CD8-positive, alpha-beta memory T cell (primary cell): ENCODE measurements at regions not wholly inside any gene's neighbourhood (a gene's known extent, or its start where the extent isn't known, plus 50 kb on each side); places are given as distances from the start of the nearest gene placed in this dataset.

Experiments
- CTCF ChIA-PET: fragments of 350-600 bp; sonication (Branson Sonifier 250); formaldehyde crosslinking; loops from one replicate; lab custom pipeline; 2021; ENCODE audit warnings: antibody characterized with exemption; lab: Charles Lee
- POLR2A ChIA-PET: fragments of 350-600 bp; sonication (Branson Sonifier 250); formaldehyde crosslinking; loops from one replicate; lab custom pipeline; 2021; ENCODE audit warnings: antibody characterized with exemption; lab: Charles Lee
- DNase-seq, 5 donors: peaks; one replicate each; pipeline versions ENCODE4 v3.0.0 to v3.0.0-alpha.2; 2020 to 2022; ENCODE audit warnings: mixed read lengths in 1 of 5
- H3K27ac ChIP-seq: one replicate; pipeline ENCODE4 v1.7.0; 2013; ENCODE audit warnings: low read depth, mild to moderate bottlenecking, low read length, moderate library complexity
- H3K27me3 ChIP-seq: 2 replicates; pipeline ENCODE4 v1.7.0; 2013; ENCODE audit warnings: low read length, mild to moderate bottlenecking; ENCODE audit not compliant: insufficient read depth, poor library complexity, severe bottlenecking
- H3K36me3 ChIP-seq: 2 replicates; pipeline ENCODE4 v1.7.0; 2013; ENCODE audit warnings: mild to moderate bottlenecking, low read length, moderate library complexity; ENCODE audit not compliant: insufficient read depth
- H3K4me1 ChIP-seq: 2 replicates; pipeline ENCODE4 v1.7.0; 2013; ENCODE audit warnings: mild to moderate bottlenecking, low read length, moderate library complexity; ENCODE audit not compliant: insufficient read depth
- H3K4me3 ChIP-seq: 2 replicates; pipeline ENCODE4 v1.7.0; 2013; ENCODE audit warnings: mild to moderate bottlenecking, low read length
- H3K9me3 ChIP-seq: 2 replicates; pipeline ENCODE4 v1.7.0; 2013; ENCODE audit warnings: mild to moderate bottlenecking, low read length
- H3K27ac Mint-ChIP-seq, 8 donors: one replicate each; pipeline ENCODE4 v1.8.0; 2020 to 2021; ENCODE audit warnings: mixed read lengths in 8 of 8, mild to moderate bottlenecking in 6 of 8, inconsistent platforms in 3 of 8, moderate library complexity in 3 of 8
- H3K27me3 Mint-ChIP-seq, 2 donors: one replicate each; pipeline ENCODE4 v1.8.0; 2020 to 2021; ENCODE audit warnings: mixed read lengths in 2 of 2, mild to moderate bottlenecking in 1 of 2, moderate library complexity in 1 of 2
- H3K36me3 Mint-ChIP-seq, 3 donors: one replicate each; pipeline ENCODE4 v1.8.0; 2020 to 2021; ENCODE audit warnings: mixed read lengths in 3 of 3, inconsistent platforms in 1 of 3, mild to moderate bottlenecking in 1 of 3
- H3K4me1 Mint-ChIP-seq, 3 donors: one replicate each; pipeline ENCODE4 v1.8.0; 2020 to 2021; ENCODE audit warnings: mixed read lengths in 3 of 3, inconsistent platforms in 1 of 3, mild to moderate bottlenecking in 1 of 3
- H3K4me3 Mint-ChIP-seq, 7 donors: one replicate each; pipeline ENCODE4 v1.8.0; 2020 to 2021; ENCODE audit warnings: mixed read lengths in 7 of 7, mild to moderate bottlenecking in 6 of 7, moderate library complexity in 4 of 7, inconsistent platforms in 2 of 7
- H3K9me3 Mint-ChIP-seq, 5 donors: one replicate each; pipeline ENCODE4 v1.8.0; 2020 to 2022; ENCODE audit warnings: mixed read lengths in 5 of 5, mild to moderate bottlenecking in 3 of 5, moderate library complexity in 2 of 5, inconsistent platforms in 1 of 5

GRCh38 chr14:71632440-71632946 is 299.7 kb upstream of the RGS6 start:
- Mint-ChIP-seq H3K4me3 (no peak overlapping the region), H3K27ac (no peak overlapping the region), H3K36me3 (peaks cover 29 to 61% (median 50%) of the 10 kb centered on the region in 3 donors), H3K9me3 (peaks cover 0 to 10% (median 4%) of the 10 kb centered on the region in 5 donors), H3K27me3 (no peaks in the 10 kb centered on the region), H3K4me1 (peaks cover 0 to 2% (median 0%) of the 10 kb centered on the region in 3 donors)
- Histone ChIP-seq H3K9me3 (no peaks in the 10 kb centered on the region), H3K4me1 (no peaks in the 10 kb centered on the region), H3K4me3 (no peak overlapping the region), H3K36me3 (no peaks in the 10 kb centered on the region), H3K27ac (no peak overlapping the region), H3K27me3 (no peaks in the 10 kb centered on the region)
- POLR2A ChIA-PET: no interaction called here
- CTCF ChIA-PET: no interaction called here
- DNase-seq: no peak

- no peaks in the 10 kb centered on the region for H3K9me3 ChIP-seq
- no peak overlapping the region for H3K27ac ChIP-seq
- peaks cover 21 to 55% (median 43%) of the 10 kb centered on the region in 3 donors for H3K36me3 Mint-ChIP-seq
- CTCF ChIA-PET: no interaction called here
- DNase-seq: no peak
- peak overlapping the region in 1 of 8 donors; percentile 31 for H3K27ac Mint-ChIP-seq
- no peaks in the 10 kb centered on the region for H3K27me3 Mint-ChIP-seq
- peaks cover 4 to 10% (median 4%) of the 10 kb centered on the region in 5 donors for H3K9me3 Mint-ChIP-seq
- H3K4me1 ChIP-seq: no peaks in the 10 kb centered on the region
- no peaks in the 10 kb centered on the region for H3K36me3 ChIP-seq
- no peak overlapping the region for H3K4me3 ChIP-seq
- no peaks in the 10 kb centered on the region for H3K27me3 ChIP-seq
- H3K4me1 Mint-ChIP-seq: no peaks in the 10 kb centered on the region
- H3K4me3 Mint-ChIP-seq: no peak overlapping the region
- POLR2A ChIA-PET: no interaction called here
Measured at GRCh38 chr14:71636076-71636475, 296.2 kb upstream of the RGS6 start.

GRCh38 chr14:71636820-71637471 is 295.3 kb upstream of the RGS6 start:
- no peaks in the 10 kb centered on the region for H3K9me3 ChIP-seq
- ChIA-PET POLR2A (no interaction called here), CTCF (no interaction called here)
- H3K36me3 Mint-ChIP-seq: peaks cover 21 to 60% (median 39%) of the 10 kb centered on the region in 3 donors
- no peaks in the 10 kb centered on the region for H3K36me3 ChIP-seq
- no peaks in the 10 kb centered on the region for H3K27me3 Mint-ChIP-seq
- no peaks in the 10 kb centered on the region for H3K4me1 Mint-ChIP-seq
- no peak overlapping the region for H3K4me3 Mint-ChIP-seq
- H3K9me3 Mint-ChIP-seq: peaks cover 7 to 12% (median 10%) of the 10 kb centered on the region in 5 donors
- H3K27me3 ChIP-seq: no peaks in the 10 kb centered on the region
- H3K4me1 ChIP-seq: no peaks in the 10 kb centered on the region
- no peak overlapping the region for H3K27ac Mint-ChIP-seq
- H3K4me3 ChIP-seq: no peak overlapping the region
- DNase-seq: no peak
- H3K27ac ChIP-seq: no peak overlapping the region

- no peaks in the 10 kb centered on the region for H3K36me3 ChIP-seq
- Mint-ChIP-seq H3K36me3 (peaks cover 25 to 59% (median 39%) of the 10 kb centered on the region in 3 donors), H3K27me3 (no peaks in the 10 kb centered on the region), H3K27ac (no peak overlapping the region), H3K9me3 (peaks cover 11 to 22% (median 15%) of the 10 kb centered on the region in 5 donors), H3K4me1 (no peaks in the 10 kb centered on the region), H3K4me3 (no peak overlapping the region)
- POLR2A ChIA-PET: interaction anchor here (0.5 kb wide), 1 partner anchor 33 kb away, joined by 7 read pairs; no protein-coding TSS in a partner anchor
- H3K9me3 ChIP-seq: peaks cover 3% of the 10 kb centered on the region
- H3K4me1 ChIP-seq: no peaks in the 10 kb centered on the region
- H3K27me3 ChIP-seq: no peaks in the 10 kb centered on the region
- no peak overlapping the region for H3K27ac ChIP-seq
- no peak for DNase-seq
- CTCF ChIA-PET: no interaction called here
- H3K4me3 ChIP-seq: no peak overlapping the region
Measured at GRCh38 chr14:71638523-71639196, 293.6 kb upstream of the RGS6 start.

GRCh38 chr14:71642715-71643114 is 289.5 kb upstream of the RGS6 start:
- no peak for DNase-seq
- H3K4me1 ChIP-seq: no peaks in the 10 kb centered on the region
- H3K27ac ChIP-seq: no peak overlapping the region
- H3K4me3 ChIP-seq: no peak overlapping the region
- H3K9me3 Mint-ChIP-seq: peaks cover 8 to 22% (median 12%) of the 10 kb centered on the region in 5 donors
- H3K27ac Mint-ChIP-seq: peak overlapping the region in 1 of 8 donors; percentile 23
- ChIA-PET POLR2A (no interaction called here), CTCF (no interaction called here)
- no peaks in the 10 kb centered on the region for H3K27me3 ChIP-seq
- peaks cover 0 to 4% (median 0%) of the 10 kb centered on the region in 3 donors for H3K4me1 Mint-ChIP-seq
- H3K27me3 Mint-ChIP-seq: no peaks in the 10 kb centered on the region
- peaks cover 26 to 38% (median 31%) of the 10 kb centered on the region in 3 donors for H3K36me3 Mint-ChIP-seq
- no peaks in the 10 kb centered on the region for H3K36me3 ChIP-seq
- peaks cover 3% of the 10 kb centered on the region for H3K9me3 ChIP-seq
- no peak overlapping the region for H3K4me3 Mint-ChIP-seq

GRCh38 chr14:71645656-71646055 is 286.6 kb upstream of the RGS6 start:
- CTCF ChIA-PET: no interaction called here
- Mint-ChIP-seq H3K36me3 (peaks cover 36 to 47% (median 39%) of the 10 kb centered on the region in 3 donors), H3K4me1 (peaks cover 0 to 4% (median 0%) of the 10 kb centered on the region in 3 donors)

GRCh38 chr14:71646518-71646917 is 285.7 kb upstream of the RGS6 start:
- peaks cover 0 to 4% (median 0%) of the 10 kb centered on the region in 3 donors for H3K4me1 Mint-ChIP-seq
- peaks cover 3% of the 10 kb centered on the region for H3K9me3 ChIP-seq
- H3K36me3 Mint-ChIP-seq: peaks cover 41 to 48% (median 41%) of the 10 kb centered on the region in 3 donors
- H3K4me3 ChIP-seq: no peak overlapping the region
- no peaks in the 10 kb centered on the region for H3K36me3 ChIP-seq
- H3K27me3 Mint-ChIP-seq: no peaks in the 10 kb centered on the region
- H3K4me3 Mint-ChIP-seq: no peak overlapping the region
- no peak for DNase-seq
- ChIA-PET POLR2A (interaction anchor here (0.6 kb wide), 1 partner anchor 292 kb away, joined by 3 read pairs; no protein-coding TSS in a partner anchor), CTCF (no interaction called here)
- H3K9me3 Mint-ChIP-seq: peaks cover 8 to 23% (median 12%) of the 10 kb centered on the region in 5 donors
- H3K27ac Mint-ChIP-seq: peak overlapping the region in 1 of 8 donors; percentile 13
- H3K27me3 ChIP-seq: no peaks in the 10 kb centered on the region
- H3K4me1 ChIP-seq: no peaks in the 10 kb centered on the region
- H3K27ac ChIP-seq: no peak overlapping the region

More at GRCh38 chr14:71645656-71646055, 286.6 kb upstream of the RGS6 start:
- Mint-ChIP-seq H3K4me3 (no peak overlapping the region), H3K9me3 (peaks cover 10 to 27% (median 14%) of the 10 kb centered on the region in 5 donors), H3K27me3 (no peaks in the 10 kb centered on the region), H3K27ac (no peak overlapping the region)
- peaks cover 3% of the 10 kb centered on the region for H3K9me3 ChIP-seq
- no peaks in the 10 kb centered on the region for H3K36me3 ChIP-seq
- no peak for DNase-seq
- H3K4me3 ChIP-seq: no peak overlapping the region
- POLR2A ChIA-PET: interaction anchor here (0.6 kb wide), 1 partner anchor 291 kb away, joined by 3 read pairs; no protein-coding TSS in a partner anchor
- no peaks in the 10 kb centered on the region for H3K4me1 ChIP-seq
- no peaks in the 10 kb centered on the region for H3K27me3 ChIP-seq
- H3K27ac ChIP-seq: no peak overlapping the region
